Stimulated activated effector memory CD8-positive, alpha-beta T cell treated with anti-CD3 and anti-CD28 coated beads, Interleukin-12 subunit alpha, Interleukin-12 subunit beta, amount 100 ng/mL, for 72 hours (primary cell): ENCODE measurements at regions not wholly inside any gene's neighbourhood (a gene's known extent, or its start where the extent isn't known, plus 50 kb on each side); places are given as distances from the start of the nearest gene placed in this dataset.

ENCODE experiments used
- ATAC-seq: fragments of 150-1000 bp; cut with Tn5 transposase; 2 replicates; pipeline ENCODE4 v1.10.0; 2021
- DNase-seq, 2 donors: peaks; one replicate each; pipeline ENCODE4 v3.0.0; 2021 to 2022; ENCODE audit warnings: low spot score in 2 of 2
- H3K27ac Mint-ChIP-seq: one replicate; pipeline ENCODE4 v1.8.0; 2022; ENCODE audit warnings: mild to moderate bottlenecking, mixed read lengths
- H3K36me3 Mint-ChIP-seq: one replicate; pipeline ENCODE4 v1.8.0; 2022; ENCODE audit warnings: mild to moderate bottlenecking, mixed read lengths
- H3K4me1 Mint-ChIP-seq: one replicate; pipeline ENCODE4 v1.8.0; 2022; ENCODE audit warnings: mixed read lengths
- H3K4me3 Mint-ChIP-seq: one replicate; pipeline ENCODE4 v1.8.0; 2022; ENCODE audit warnings: mild to moderate bottlenecking, mixed read lengths
- H3K9me3 Mint-ChIP-seq: one replicate; pipeline ENCODE4 v1.8.0; 2022; ENCODE audit warnings: mixed read lengths

GRCh38 chr6:3526962-3527650 is 70.3 kb upstream of the SLC22A23 start:
- H3K4me1 Mint-ChIP-seq, result no peaks in the 10 kb centered on the region
- H3K36me3 Mint-ChIP-seq, result no peaks in the 10 kb centered on the region
- no peaks in the 10 kb centered on the region for H3K9me3 Mint-ChIP-seq
- ATAC-seq, result no peak
- DNase-seq, result no peak
- H3K4me3 Mint-ChIP-seq, result no peak overlapping the region
- H3K27ac Mint-ChIP-seq, result no peak overlapping the region

DNA sequence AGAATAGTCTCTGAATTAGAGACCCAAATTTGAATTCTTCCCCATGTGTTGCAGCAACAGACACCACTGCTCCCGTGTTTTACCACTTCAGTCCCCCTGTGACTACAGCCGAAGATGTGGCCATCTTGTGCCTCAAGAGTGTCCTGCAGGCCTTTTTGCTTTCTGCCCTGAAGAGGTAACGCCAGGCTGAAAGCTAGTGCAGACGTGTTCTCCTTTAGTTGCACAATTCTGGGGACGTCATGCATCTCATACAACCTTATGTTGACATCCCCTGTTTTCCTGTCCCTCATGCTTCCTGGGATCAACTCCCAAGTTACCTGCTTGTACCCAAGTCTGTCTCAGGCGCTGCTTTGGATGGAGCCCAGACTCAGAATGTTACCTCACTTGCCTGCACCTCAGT is 69.1 kb upstream of the SLC22A23 start:
- DNase-seq (no peak), ATAC-seq (no peak)
- no peaks in the 10 kb centered on the region for H3K9me3 Mint-ChIP-seq
- no peak overlapping the region for H3K27ac Mint-ChIP-seq
- no peaks in the 10 kb centered on the region for H3K4me1 Mint-ChIP-seq
- H3K36me3 Mint-ChIP-seq, result no peaks in the 10 kb centered on the region
- no peak overlapping the region for H3K4me3 Mint-ChIP-seq

- H3K27ac Mint-ChIP-seq, result no peak overlapping the region
- no peaks in the 10 kb centered on the region for H3K36me3 Mint-ChIP-seq
- no peaks in the 10 kb centered on the region for H3K4me1 Mint-ChIP-seq
- DNase-seq (no peak), ATAC-seq (no peak)
- H3K9me3 Mint-ChIP-seq, result no peaks in the 10 kb centered on the region
- no peak overlapping the region for H3K4me3 Mint-ChIP-seq
Measured at GRCh38 chr6:3524456-3524855, 67.6 kb upstream of the SLC22A23 start.

DNA sequence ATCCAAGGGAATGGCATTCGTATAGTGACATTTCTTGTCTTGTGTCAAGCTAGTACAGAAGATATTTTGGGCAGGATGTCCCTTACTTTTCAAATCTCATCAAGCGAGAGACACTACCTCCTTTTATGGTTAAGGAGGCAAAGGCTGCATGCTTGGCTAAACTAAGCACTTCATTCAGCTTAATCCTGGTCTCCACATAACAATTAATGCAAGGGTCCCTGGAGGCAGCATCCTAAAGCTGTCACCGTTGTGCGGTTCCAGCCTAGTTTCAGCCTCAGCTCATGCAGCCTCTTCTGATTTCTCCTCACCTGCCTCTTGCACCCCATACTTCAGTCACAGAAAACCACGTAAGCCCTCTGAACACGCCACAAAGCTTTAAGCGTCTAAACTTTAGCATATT is 67.1 kb upstream of the SLC22A23 start:
- Mint-ChIP-seq H3K9me3 (no peaks in the 10 kb centered on the region), H3K36me3 (no peaks in the 10 kb centered on the region), H3K4me3 (no peak overlapping the region), H3K27ac (no peak overlapping the region), H3K4me1 (no peaks in the 10 kb centered on the region)
- ATAC-seq (no peak), DNase-seq (no peak)

DNA sequence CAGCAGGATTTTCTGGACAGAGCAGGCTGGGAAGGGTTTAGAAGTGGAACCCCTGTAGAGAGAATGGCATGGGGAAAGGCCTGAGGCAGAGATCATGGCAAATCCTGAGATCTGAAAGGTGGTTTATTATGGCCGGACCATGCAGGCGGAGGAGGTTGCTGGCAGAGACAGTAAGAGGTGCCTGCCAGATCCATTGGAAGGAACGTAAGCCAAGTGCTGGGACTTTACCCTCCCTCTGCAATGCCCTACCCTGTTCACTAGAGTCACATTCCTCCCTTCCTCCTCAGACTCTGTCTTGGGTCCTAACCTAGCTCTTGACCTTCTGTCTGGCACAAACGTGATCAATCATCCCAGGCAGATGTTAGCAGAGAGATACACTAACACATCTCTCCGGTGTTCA is 66.4 kb upstream of the SLC22A23 start:
- Mint-ChIP-seq H3K27ac (no peak overlapping the region), H3K36me3 (no peaks in the 10 kb centered on the region), H3K9me3 (no peaks in the 10 kb centered on the region), H3K4me3 (no peak overlapping the region), H3K4me1 (no peaks in the 10 kb centered on the region)
- DNase-seq (no peak), ATAC-seq (no peak)

- Mint-ChIP-seq H3K36me3 (no peaks in the 10 kb centered on the region), H3K4me3 (no peak overlapping the region), H3K27ac (no peak overlapping the region), H3K4me1 (no peaks in the 10 kb centered on the region), H3K9me3 (no peaks in the 10 kb centered on the region)
- ATAC-seq (no peak), DNase-seq (no peak)
Measured at GRCh38 chr6:3522561-3523260, 65.9 kb upstream of the SLC22A23 start.

GRCh38 chr6:3520281-3521230 is 63.7 kb upstream of the SLC22A23 start:
- no peaks in the 10 kb centered on the region for H3K36me3 Mint-ChIP-seq
- H3K9me3 Mint-ChIP-seq, result peaks cover 3% of the 10 kb centered on the region
- ATAC-seq (no peak), DNase-seq (no peak)
- no peak overlapping the region for H3K4me3 Mint-ChIP-seq
- H3K27ac Mint-ChIP-seq, result no peak overlapping the region
- no peaks in the 10 kb centered on the region for H3K4me1 Mint-ChIP-seq

- no peak overlapping the region for H3K27ac Mint-ChIP-seq
- DNase-seq (no peak), ATAC-seq (no peak)
- H3K4me1 Mint-ChIP-seq, result no peaks in the 10 kb centered on the region
- peaks cover 3% of the 10 kb centered on the region for H3K9me3 Mint-ChIP-seq
- H3K36me3 Mint-ChIP-seq, result no peaks in the 10 kb centered on the region
- no peak overlapping the region for H3K4me3 Mint-ChIP-seq
Measured at GRCh38 chr6:3518356-3519190, 61.7 kb upstream of the SLC22A23 start.

DNA sequence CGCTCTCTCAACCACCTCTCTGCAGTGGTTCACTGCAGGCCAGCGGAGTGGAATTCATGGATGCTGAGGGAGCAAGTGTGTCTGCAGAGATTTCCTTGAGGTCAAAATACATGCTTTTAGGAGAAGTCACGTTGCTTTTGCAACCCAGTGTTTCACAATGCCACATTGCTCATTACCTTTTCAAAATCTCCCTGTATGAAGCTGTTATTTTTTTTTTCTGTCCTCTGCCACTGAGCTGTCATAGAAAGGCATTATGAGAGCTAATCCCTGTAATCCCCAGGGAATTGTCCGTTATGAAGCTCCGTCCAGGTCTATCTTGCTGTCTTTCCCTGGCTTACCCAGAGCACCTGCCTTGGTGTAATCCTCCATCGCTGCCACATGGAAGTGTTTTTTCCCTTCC is 60.5 kb upstream of the SLC22A23 start:
- Mint-ChIP-seq H3K4me3 (no peak overlapping the region), H3K4me1 (no peaks in the 10 kb centered on the region), H3K27ac (no peak overlapping the region), H3K9me3 (peaks cover 3% of the 10 kb centered on the region), H3K36me3 (no peaks in the 10 kb centered on the region)
- no peak for ATAC-seq
- no peak for DNase-seq

- Mint-ChIP-seq H3K36me3 (no peaks in the 10 kb centered on the region), H3K4me1 (no peaks in the 10 kb centered on the region), H3K9me3 (peaks cover 3% of the 10 kb centered on the region), H3K4me3 (no peak overlapping the region), H3K27ac (no peak overlapping the region)
- DNase-seq, result no peak
- ATAC-seq, result no peak
Measured at GRCh38 chr6:3516092-3516491, 59.2 kb upstream of the SLC22A23 start.

- no peaks in the 10 kb centered on the region for H3K36me3 Mint-ChIP-seq
Measured at GRCh38 chr6:3515669-3516068, 58.8 kb upstream of the SLC22A23 start.

GRCh38 chr6:3513416-3513815 is 56.6 kb upstream of the SLC22A23 start:
- H3K27ac Mint-ChIP-seq, result no peak overlapping the region

More at GRCh38 chr6:3515669-3516068, 58.8 kb upstream of the SLC22A23 start:
- ATAC-seq, result no peak
- Mint-ChIP-seq H3K4me1 (no peaks in the 10 kb centered on the region), H3K27ac (no peak overlapping the region), H3K9me3 (peaks cover 3% of the 10 kb centered on the region), H3K4me3 (no peak overlapping the region)
- DNase-seq, result no peak

GRCh38 chr6:3512832-3513231 is 56.0 kb upstream of the SLC22A23 start:
- Mint-ChIP-seq H3K9me3 (peaks cover 3% of the 10 kb centered on the region), H3K27ac (no peak overlapping the region), H3K4me3 (no peak overlapping the region), H3K4me1 (no peaks in the 10 kb centered on the region), H3K36me3 (no peaks in the 10 kb centered on the region)
- no peak for DNase-seq
- no peak for ATAC-seq

More at GRCh38 chr6:3513416-3513815, 56.6 kb upstream of the SLC22A23 start:
- no peaks in the 10 kb centered on the region for H3K4me1 Mint-ChIP-seq
- no peaks in the 10 kb centered on the region for H3K36me3 Mint-ChIP-seq
- H3K9me3 Mint-ChIP-seq, result peaks cover 3% of the 10 kb centered on the region
- DNase-seq (no peak), ATAC-seq (no peak)
- H3K4me3 Mint-ChIP-seq, result no peak overlapping the region

- Mint-ChIP-seq H3K4me3 (no peak overlapping the region), H3K27ac (no peak overlapping the region), H3K9me3 (no peaks in the 10 kb centered on the region), H3K36me3 (no peaks in the 10 kb centered on the region), H3K4me1 (no peaks in the 10 kb centered on the region)
- no peak for ATAC-seq
- DNase-seq, result no peak
Measured at GRCh38 chr6:3510617-3511016, 53.8 kb upstream of the SLC22A23 start.

DNA sequence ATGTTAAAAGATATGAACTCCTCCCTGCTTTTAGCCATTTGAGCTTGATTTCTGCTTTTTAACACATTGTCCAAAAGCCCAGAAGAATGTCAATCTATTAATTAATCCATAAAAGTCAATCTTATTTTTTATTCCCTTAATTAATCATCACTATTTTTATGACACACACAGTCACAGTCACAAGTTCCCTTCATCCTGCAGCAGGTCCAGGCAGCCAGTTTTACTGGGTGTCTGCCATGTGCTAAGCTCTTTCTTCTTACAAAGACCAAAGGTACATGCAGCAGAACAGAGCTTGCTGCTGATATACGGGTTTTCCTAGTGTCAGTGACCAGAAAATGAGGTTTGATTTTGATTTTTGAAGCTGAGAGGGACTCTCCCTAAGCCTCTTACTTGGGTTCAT is 53.3 kb upstream of the SLC22A23 start:
- Mint-ChIP-seq H3K4me3 (no peak overlapping the region), H3K4me1 (no peaks in the 10 kb centered on the region), H3K9me3 (no peaks in the 10 kb centered on the region), H3K27ac (no peak overlapping the region), H3K36me3 (no peaks in the 10 kb centered on the region)
- ATAC-seq (no peak), DNase-seq (no peak)
